CD4-positive, alpha-beta memory T cell (primary cell): ENCODE measurements at regions not wholly inside any gene's neighbourhood (a gene's known extent, or its start where the extent isn't known, plus 50 kb on each side); places are given as distances from the start of the nearest gene placed in this dataset.

Experiments used
- CTCF ChIA-PET: fragments of 350-600 bp; sonication (Branson Sonifier 250); formaldehyde crosslinking; loops from one replicate; lab custom pipeline; 2021; ENCODE audit warnings: inconsistent platforms; ENCODE audit not compliant: partially characterized antibody; lab: Charles Lee
- POLR2A ChIA-PET: fragments of 350-600 bp; sonication (Branson Sonifier 250); formaldehyde crosslinking; loops from one replicate; lab custom pipeline; 2021; ENCODE audit not compliant: partially characterized antibody; lab: Charles Lee
- DNase-seq, 5 donors: peaks; one replicate each; pipeline versions ENCODE4 v3.0.0 to v3.0.0-alpha.2; 2020 to 2022; ENCODE audit warnings: mixed read lengths in 1 of 5
- H3K27ac ChIP-seq: one replicate; pipeline ENCODE4 v1.7.0; 2013; ENCODE audit warnings: low read depth, low read length
- H3K27me3 ChIP-seq: 2 replicates; pipeline ENCODE4 v1.7.0; 2013; ENCODE audit warnings: mild to moderate bottlenecking, low read length, moderate library complexity; ENCODE audit not compliant: insufficient read depth
- H3K36me3 ChIP-seq: 2 replicates; pipeline ENCODE4 v1.7.0; 2013; ENCODE audit warnings: mild to moderate bottlenecking, low read length, moderate library complexity; ENCODE audit not compliant: insufficient read depth
- H3K4me1 ChIP-seq: 2 replicates; pipeline ENCODE4 v1.7.0; 2013; ENCODE audit warnings: mild to moderate bottlenecking, low read length, moderate library complexity; ENCODE audit not compliant: insufficient read depth
- H3K4me3 ChIP-seq, 2 donors: one replicate each; pipeline ENCODE4 v1.7.0; 2013; ENCODE audit warnings: low read length in 2 of 2, mild to moderate bottlenecking in 1 of 2
- H3K9me3 ChIP-seq, 2 donors: one replicate each; pipeline ENCODE4 v1.7.0; 2013; ENCODE audit warnings: low read length in 2 of 2, control low read depth in 1 of 2; ENCODE audit not compliant: control insufficient read depth in 1 of 2
- H3K27ac Mint-ChIP-seq, 7 donors: one replicate each; pipeline ENCODE4 v1.8.0; 2020 to 2021; ENCODE audit warnings: mixed read lengths in 7 of 7, mild to moderate bottlenecking in 6 of 7, inconsistent platforms in 3 of 7, moderate library complexity in 3 of 7
- H3K27me3 Mint-ChIP-seq, 2 donors: one replicate each; pipeline ENCODE4 v1.8.0; 2020 to 2021; ENCODE audit warnings: mixed read lengths in 2 of 2
- H3K36me3 Mint-ChIP-seq, 2 donors: one replicate each; pipeline ENCODE4 v1.8.0; 2020 to 2021; ENCODE audit warnings: mixed read lengths in 2 of 2, inconsistent platforms in 1 of 2, mild to moderate bottlenecking in 1 of 2
- H3K4me1 Mint-ChIP-seq, 4 donors: one replicate each; pipeline ENCODE4 v1.8.0; 2020 to 2021; ENCODE audit warnings: mixed read lengths in 4 of 4, mild to moderate bottlenecking in 1 of 4
- H3K4me3 Mint-ChIP-seq, 8 donors: one replicate each; pipeline ENCODE4 v1.8.0; 2020 to 2021; ENCODE audit warnings: mixed read lengths in 8 of 8, mild to moderate bottlenecking in 7 of 8, moderate library complexity in 6 of 8, inconsistent platforms in 3 of 8
- H3K9me3 Mint-ChIP-seq, 8 donors: one replicate each; pipeline ENCODE4 v1.8.0; 2020 to 2021; ENCODE audit warnings: mixed read lengths in 8 of 8, mild to moderate bottlenecking in 5 of 8, inconsistent platforms in 3 of 8, moderate library complexity in 1 of 8
- intact Hi-C: fragments of 100-400 bp; cut with micrococcal nuclease; formaldehyde crosslinking; loops from one replicate; pipeline ENCODE4 v1.15.1; 2023

- ChIA-PET POLR2A (no interaction called here), CTCF (interaction anchor here (0.7 kb wide), 1 partner anchor 583 kb away, joined by 3 read pairs; no protein-coding TSS in a partner anchor)
- no peaks in the 10 kb centered on the region for H3K36me3 ChIP-seq
- H3K4me1 Mint-ChIP-seq, result no peaks in the 10 kb centered on the region
- no peak overlapping the region for H3K27ac ChIP-seq
- no peaks in the 10 kb centered on the region for H3K27me3 ChIP-seq
- H3K9me3 Mint-ChIP-seq, result no peaks in the 10 kb centered on the region
- intact Hi-C loops, result no loop called here
- peaks cover 0 to 2% of the 10 kb centered on the region in 2 donors for H3K27me3 Mint-ChIP-seq
- H3K4me3 ChIP-seq, result no peak overlapping the region
- DNase-seq, result no peak
- H3K4me1 ChIP-seq, result no peaks in the 10 kb centered on the region
- H3K4me3 Mint-ChIP-seq, result no peak overlapping the region
- no peaks in the 10 kb centered on the region for H3K9me3 ChIP-seq
- H3K36me3 Mint-ChIP-seq, result no peaks in the 10 kb centered on the region
- H3K27ac Mint-ChIP-seq, result no peak overlapping the region
Measured at GRCh38 chr15:35167675-35168074, 82.6 kb upstream of the NANOGP8 start.

- DNase-seq, result no peak
- H3K36me3 ChIP-seq, result no peaks in the 10 kb centered on the region
- no peaks in the 10 kb centered on the region for H3K27me3 ChIP-seq
- no peak overlapping the region for H3K4me3 ChIP-seq
- H3K4me1 Mint-ChIP-seq, result no peaks in the 10 kb centered on the region
- POLR2A ChIA-PET, result no interaction called here
- no peak overlapping the region for H3K27ac ChIP-seq
- H3K27ac Mint-ChIP-seq, result no peak overlapping the region
- H3K9me3 ChIP-seq, result no peaks in the 10 kb centered on the region
- CTCF ChIA-PET, result interaction anchor here (0.7 kb wide), 1 partner anchor 584 kb away, joined by 3 read pairs; no protein-coding TSS in a partner anchor
- no peaks in the 10 kb centered on the region for H3K36me3 Mint-ChIP-seq
- no peaks in the 10 kb centered on the region for H3K4me1 ChIP-seq
- H3K4me3 Mint-ChIP-seq, result no peak overlapping the region
- no peaks in the 10 kb centered on the region for H3K9me3 Mint-ChIP-seq
- peaks cover 0 to 2% of the 10 kb centered on the region in 2 donors for H3K27me3 Mint-ChIP-seq
- intact Hi-C loops, result no loop called here
Measured at GRCh38 chr15:35166730-35167359, 81.8 kb upstream of the NANOGP8 start.

- H3K9me3 ChIP-seq, result no peaks in the 10 kb centered on the region
- Mint-ChIP-seq H3K27me3 (no peaks in the 10 kb centered on the region), H3K27ac (no peak overlapping the region), H3K9me3 (no peaks in the 10 kb centered on the region), H3K36me3 (no peaks in the 10 kb centered on the region), H3K4me3 (no peak overlapping the region), H3K4me1 (peaks cover 0 to 6% (median 3%) of the 10 kb centered on the region in 4 donors)
- no peak overlapping the region for H3K4me3 ChIP-seq
- no peak overlapping the region for H3K27ac ChIP-seq
- no peaks in the 10 kb centered on the region for H3K4me1 ChIP-seq
- no peak for DNase-seq
- POLR2A ChIA-PET, result no interaction called here
- no peaks in the 10 kb centered on the region for H3K36me3 ChIP-seq
- H3K27me3 ChIP-seq, result no peaks in the 10 kb centered on the region
- CTCF ChIA-PET, result no interaction called here
- intact Hi-C loops, result no loop called here
Measured at GRCh38 chr15:35161694-35162093, 76.6 kb upstream of the NANOGP8 start.

- no peaks in the 10 kb centered on the region for H3K36me3 ChIP-seq
- Mint-ChIP-seq H3K4me3 (no peak overlapping the region), H3K27me3 (no peaks in the 10 kb centered on the region), H3K9me3 (no peaks in the 10 kb centered on the region), H3K4me1 (peaks cover 0 to 6% (median 3%) of the 10 kb centered on the region in 4 donors), H3K27ac (no peak overlapping the region), H3K36me3 (no peaks in the 10 kb centered on the region)
- intact Hi-C loops, result no loop called here
- CTCF ChIA-PET, result no interaction called here
- no peak overlapping the region for H3K4me3 ChIP-seq
- no peaks in the 10 kb centered on the region for H3K4me1 ChIP-seq
- H3K9me3 ChIP-seq, result no peaks in the 10 kb centered on the region
- DNase-seq, result no peak
- POLR2A ChIA-PET, result no interaction called here
- H3K27me3 ChIP-seq, result no peaks in the 10 kb centered on the region
- no peak overlapping the region for H3K27ac ChIP-seq
Measured at GRCh38 chr15:35159170-35159569, 74.1 kb upstream of the NANOGP8 start.

- DNase-seq, result no peak
- H3K27me3 ChIP-seq, result no peaks in the 10 kb centered on the region
- no peaks in the 10 kb centered on the region for H3K4me1 ChIP-seq
- H3K36me3 ChIP-seq, result no peaks in the 10 kb centered on the region
- POLR2A ChIA-PET, result no interaction called here
- no peak overlapping the region for H3K4me3 Mint-ChIP-seq
- CTCF ChIA-PET, result no interaction called here
- intact Hi-C loops, result no loop called here
- H3K36me3 Mint-ChIP-seq, result no peaks in the 10 kb centered on the region
- no peak overlapping the region for H3K27ac Mint-ChIP-seq
- no peaks in the 10 kb centered on the region for H3K4me1 Mint-ChIP-seq
- H3K4me3 ChIP-seq, result no peak overlapping the region
- no peaks in the 10 kb centered on the region for H3K9me3 ChIP-seq
- H3K9me3 Mint-ChIP-seq, result no peaks in the 10 kb centered on the region
- peaks cover 0 to 2% of the 10 kb centered on the region in 2 donors for H3K27me3 Mint-ChIP-seq
- H3K27ac ChIP-seq, result no peak overlapping the region
Measured at GRCh38 chr15:35151782-35152181, 66.7 kb upstream of the NANOGP8 start.

GRCh38 chr15:35151381-35151780 is 66.3 kb upstream of the NANOGP8 start:
- no peak overlapping the region for H3K4me3 ChIP-seq
- no peaks in the 10 kb centered on the region for H3K9me3 Mint-ChIP-seq
- ChIA-PET CTCF (no interaction called here), POLR2A (no interaction called here)
- no peaks in the 10 kb centered on the region for H3K36me3 ChIP-seq
- no peaks in the 10 kb centered on the region for H3K27me3 ChIP-seq
- no peaks in the 10 kb centered on the region for H3K4me1 ChIP-seq
- intact Hi-C loops, result no loop called here
- no peak overlapping the region for H3K27ac Mint-ChIP-seq
- no peak overlapping the region for H3K27ac ChIP-seq
- no peaks in the 10 kb centered on the region for H3K9me3 ChIP-seq
- H3K4me1 Mint-ChIP-seq, result no peaks in the 10 kb centered on the region
- no peak for DNase-seq
- no peaks in the 10 kb centered on the region for H3K36me3 Mint-ChIP-seq
- H3K4me3 Mint-ChIP-seq, result no peak overlapping the region
- H3K27me3 Mint-ChIP-seq, result peaks cover 0 to 2% of the 10 kb centered on the region in 2 donors

GRCh38 chr15:35150361-35150760 is 65.3 kb upstream of the NANOGP8 start:
- POLR2A ChIA-PET, result no interaction called here
- no peaks in the 10 kb centered on the region for H3K4me1 Mint-ChIP-seq
- no peak overlapping the region for H3K27ac Mint-ChIP-seq

More at GRCh38 chr15:35150361-35150760, 65.3 kb upstream of the NANOGP8 start:
- Mint-ChIP-seq H3K36me3 (no peaks in the 10 kb centered on the region), H3K9me3 (no peaks in the 10 kb centered on the region), H3K27me3 (peaks cover 0 to 2% of the 10 kb centered on the region in 2 donors), H3K4me3 (no peak overlapping the region)
- no peaks in the 10 kb centered on the region for H3K27me3 ChIP-seq
- no peak overlapping the region for H3K4me3 ChIP-seq
- H3K27ac ChIP-seq, result no peak overlapping the region
- CTCF ChIA-PET, result no interaction called here
- no peaks in the 10 kb centered on the region for H3K36me3 ChIP-seq
- DNase-seq, result no peak
- no peaks in the 10 kb centered on the region for H3K4me1 ChIP-seq
- no peaks in the 10 kb centered on the region for H3K9me3 ChIP-seq
- intact Hi-C loops, result no loop called here
